Heart right ventricle (tissue), 16 donors: ENCODE measurements at regions not wholly inside any gene's neighbourhood (a gene's known extent, or its start where the extent isn't known, plus 50 kb on each side); places are given as distances from the start of the nearest gene placed in this dataset.

Experiments
- ATAC-seq, 8 donors: fragments of 200-7000 bp; cut with Tn5 transposase; one replicate each; pipeline ENCODE4 v1.9.1; 2020; ENCODE audit warnings: mild to moderate bottlenecking in 8 of 8, moderate library complexity in 8 of 8, moderate number of reproducible peaks in 1 of 8
- DNase-seq, 2 donors: peaks; one replicate each; pipeline ENCODE4 v3.0.0-alpha.2; 2020
- H3K27ac ChIP-seq, 10 donors: fragments of 200-600 bp; sonication (generic) in 2 of 10; one replicate each; pipeline versions ENCODE4 v1.5.0 to v1.8.0; 2020 to 2022; ENCODE audit warnings: mild to moderate bottlenecking in 3 of 10
- H3K27me3 ChIP-seq, 7 donors: fragments of 200-600 bp; one replicate each; pipeline ENCODE4 v1.8.0; 2021 to 2022; ENCODE audit warnings: mild to moderate bottlenecking in 2 of 7
- H3K36me3 ChIP-seq, 9 donors: fragments of 200-600 bp; sonication (generic) in 1 of 9; one replicate each; pipeline versions ENCODE4 v1.5.0 to v1.8.0; 2020 to 2022; ENCODE audit warnings: mild to moderate bottlenecking in 2 of 9
- H3K4me1 ChIP-seq, 9 donors: fragments of 200-600 bp; sonication (generic) in 1 of 9; one replicate each; pipeline versions ENCODE4 v1.5.0 to v1.8.0; 2020 to 2022; ENCODE audit warnings: mild to moderate bottlenecking in 4 of 9
- H3K4me3 ChIP-seq, 10 donors: fragments of 200-600 bp; sonication (generic) in 2 of 10; one replicate each; pipeline versions ENCODE4 v1.5.0 to v1.8.0; 2020 to 2022; ENCODE audit warnings: mild to moderate bottlenecking in 7 of 10, moderate library complexity in 2 of 10
- H3K9me3 ChIP-seq, 11 donors: fragments of 200-600 bp in 10 of 11; sonication (generic) in 2 of 11; one replicate each; pipeline versions ENCODE4 v1.5.0 to v1.8.0; 2013 to 2022; ENCODE audit warnings: mild to moderate bottlenecking in 2 of 11, control low read depth in 1 of 11, moderate library complexity in 1 of 11
- WGBS, 2 donors: extraction: QIAGEN DNeasy Blood & Tissue Kit; methylation state at CpG; one replicate each; pipeline ENCODE4 v1.1.7; 2013; ENCODE audit warnings: inconsistent platforms in 1 of 2; 5-methylcytosine and 5-hydroxymethylcytosine counted together
- intact Hi-C, 10 donors: fragments of 100-400 bp; cut with DNase I; formaldehyde crosslinking; loops; one replicate each; pipeline versions ENCODE4 v1.11.1 to v1.14.2; 2022
- TF ChIP-seq, protein P1 (sequence below), 9 donors: fragments of 200-600 bp; sonication (generic) in 2 of 9; IDR thresholded peaks; one replicate each; pipeline versions ENCODE4 v1.5.0 to v1.8.0; 2021 to 2022; ENCODE audit warnings: antibody characterized with exemption in 9 of 9, mild to moderate bottlenecking in 5 of 9, moderate library complexity in 1 of 9
- donor health status: Arrhythmogenic right ventricular cardiomyopathy.
- donor health status: ischemic (EF 13 %, LVEDD 7.1; RV severe dilation, severe dysfunction).
- donor health status: healthy with polysubstance abuse.
- donor health status: DM: no; HTN: yes; CAD: no.
- donor health status: DM: no; HTN: no; CAD: no.
- donor health status: ischemic (EF 25% LVEDD 6.9; RV normal size, moderate dysfunction).
- donor health status: ischemic (EF 25% LVEDD 5.7; RV mildly dilated, moderate dysfunction).
- donor health status: healthy.
- donor health status: DM: yes; HTN: yes; CAD: no.
- donor health status: Ischemic cardiomyopathy.
- donor health status: ischemic (EF 35%, LVEDD 5.7; RV mildly dilated, moderate dysfunction).
- donor health status: nonischemic (EF 11% LVEDD 7.7; RV severe dilation, severe dysfunction).
- donor health status: DM: yes; HTN: yes; CAD: no.
- donor health status: PGD.
- donor health status: ischemic (EF 29% LVEDD 5.4; RV normal size, mild dysfunction).
- donor health status: nonischemic (EF 23%, LVEDD 6.1; RV moderate dilation, normal function).

DNA sequence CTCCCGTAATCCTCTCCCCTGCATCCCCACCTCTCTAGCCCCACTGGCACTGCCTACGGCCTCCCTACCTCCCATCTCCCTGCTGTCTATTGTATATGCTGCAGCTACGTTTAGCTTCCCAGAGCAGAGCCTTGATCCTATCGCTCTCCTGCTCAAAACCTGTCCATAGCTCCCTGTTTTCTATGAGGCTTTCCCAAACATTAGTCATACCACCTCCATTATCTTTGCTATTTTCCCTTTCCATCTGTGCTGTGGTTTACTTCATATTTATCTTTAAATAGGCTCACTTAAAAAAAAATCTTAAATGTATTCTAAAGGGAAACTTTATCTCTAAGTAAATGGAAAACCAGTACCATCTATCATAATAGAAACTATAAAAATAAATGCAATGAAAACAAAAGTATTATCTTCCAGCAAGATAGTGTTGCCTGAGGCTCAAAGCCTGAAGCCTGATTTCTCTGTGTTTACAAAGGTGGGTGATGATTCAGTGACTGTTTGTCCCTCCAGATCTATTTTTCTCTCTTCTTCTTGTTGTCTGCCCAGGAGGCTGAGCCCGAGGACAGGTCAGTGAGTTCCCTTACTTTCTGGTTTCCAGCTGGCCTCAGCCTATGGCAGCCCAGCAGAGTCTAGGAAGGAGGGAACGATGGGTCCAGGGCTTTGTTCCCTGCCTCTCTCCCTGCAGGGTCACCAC is 397.1 kb upstream of the CFAP20DC start:
- no peak for DNase-seq
- no peaks in the 10 kb centered on the region for H3K36me3 ChIP-seq
- no peak for ATAC-seq
- H3K9me3 ChIP-seq: no peaks in the 10 kb centered on the region
- H3K4me1 ChIP-seq: peaks cover 0 to 9% (median 3%) of the 10 kb centered on the region in 9 donors
- intact Hi-C loops: no loop called here
- no peak overlapping the region for H3K27ac ChIP-seq
- TF ChIP-seq, protein P1, sequence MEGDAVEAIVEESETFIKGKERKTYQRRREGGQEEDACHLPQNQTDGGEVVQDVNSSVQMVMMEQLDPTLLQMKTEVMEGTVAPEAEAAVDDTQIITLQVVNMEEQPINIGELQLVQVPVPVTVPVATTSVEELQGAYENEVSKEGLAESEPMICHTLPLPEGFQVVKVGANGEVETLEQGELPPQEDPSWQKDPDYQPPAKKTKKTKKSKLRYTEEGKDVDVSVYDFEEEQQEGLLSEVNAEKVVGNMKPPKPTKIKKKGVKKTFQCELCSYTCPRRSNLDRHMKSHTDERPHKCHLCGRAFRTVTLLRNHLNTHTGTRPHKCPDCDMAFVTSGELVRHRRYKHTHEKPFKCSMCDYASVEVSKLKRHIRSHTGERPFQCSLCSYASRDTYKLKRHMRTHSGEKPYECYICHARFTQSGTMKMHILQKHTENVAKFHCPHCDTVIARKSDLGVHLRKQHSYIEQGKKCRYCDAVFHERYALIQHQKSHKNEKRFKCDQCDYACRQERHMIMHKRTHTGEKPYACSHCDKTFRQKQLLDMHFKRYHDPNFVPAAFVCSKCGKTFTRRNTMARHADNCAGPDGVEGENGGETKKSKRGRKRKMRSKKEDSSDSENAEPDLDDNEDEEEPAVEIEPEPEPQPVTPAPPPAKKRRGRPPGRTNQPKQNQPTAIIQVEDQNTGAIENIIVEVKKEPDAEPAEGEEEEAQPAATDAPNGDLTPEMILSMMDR (IDR thresholded peaks at IDR 0.05): no peak
- 73 to 78% methylated on average over 6 of the region's 6 CpGs for WGBS, 2 donors
- no peaks in the 10 kb centered on the region for H3K27me3 ChIP-seq
- H3K4me3 ChIP-seq: no peak overlapping the region

DNA sequence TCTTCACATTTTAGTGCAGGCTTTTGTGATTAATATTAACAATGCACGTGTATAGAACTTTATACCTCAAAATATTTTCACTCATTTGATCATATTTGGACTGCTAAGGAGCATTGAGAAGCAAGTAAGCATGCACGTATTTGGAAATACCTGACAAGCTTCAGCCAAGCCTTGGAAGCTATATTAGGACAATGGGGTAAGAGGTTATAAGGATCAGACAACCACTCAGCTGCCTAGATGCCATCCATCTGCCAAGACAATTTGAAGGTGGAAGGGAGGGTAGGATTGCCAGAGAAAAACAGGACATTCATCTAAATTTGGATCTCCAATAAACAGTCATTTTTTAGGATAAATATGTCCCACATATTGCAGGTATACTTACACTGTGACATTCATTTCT is 394.9 kb upstream of the CFAP20DC start:
- Histone ChIP-seq H3K4me1 (peaks cover 0 to 5% (median 0%) of the 10 kb centered on the region in 9 donors), H3K9me3 (no peaks in the 10 kb centered on the region), H3K4me3 (no peak overlapping the region), H3K36me3 (no peaks in the 10 kb centered on the region), H3K27ac (peak overlapping the region in 1 of 10 donors; percentile 49), H3K27me3 (no peaks in the 10 kb centered on the region)
- DNase-seq: no peak
- intact Hi-C loops: no loop called here
- 51 to 54% methylated on average over 2 of the region's 2 CpGs for WGBS, 2 donors
- TF ChIP-seq, protein P1 (IDR thresholded peaks at IDR 0.05): no peak
- no peak for ATAC-seq

DNA sequence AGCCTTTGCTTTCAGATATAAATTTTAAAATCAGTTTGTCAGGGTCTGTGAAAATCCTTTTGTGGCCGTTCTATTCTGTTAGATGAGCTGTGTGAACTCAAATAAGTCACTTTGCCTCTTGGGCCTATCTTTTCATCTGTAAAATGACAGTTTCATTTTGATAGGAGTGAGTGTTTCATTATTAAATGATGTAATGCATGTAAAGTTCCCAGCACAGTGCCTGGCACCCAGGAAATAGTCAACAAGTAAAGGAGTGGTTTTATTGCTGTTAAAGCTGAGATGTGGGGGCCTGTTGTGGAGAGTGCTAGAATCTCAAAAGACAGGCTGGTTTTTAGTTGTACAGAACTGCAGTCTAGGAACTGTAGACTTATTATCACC is 394.5 kb upstream of the CFAP20DC start:
- Histone ChIP-seq H3K9me3 (no peaks in the 10 kb centered on the region), H3K27ac (peak overlapping the region in 1 of 10 donors; percentile 49), H3K4me3 (no peak overlapping the region), H3K27me3 (no peaks in the 10 kb centered on the region), H3K36me3 (no peaks in the 10 kb centered on the region), H3K4me1 (peaks cover 0 to 5% (median 0%) of the 10 kb centered on the region in 9 donors)
- intact Hi-C loops: no loop called here
- DNase-seq (no peak), ATAC-seq (no peak)
- WGBS, 2 donors: 57 to 78% methylated on average over 1 of the region's 1 CpG
- TF ChIP-seq, protein P1 (IDR thresholded peaks at IDR 0.05): no peak

DNA sequence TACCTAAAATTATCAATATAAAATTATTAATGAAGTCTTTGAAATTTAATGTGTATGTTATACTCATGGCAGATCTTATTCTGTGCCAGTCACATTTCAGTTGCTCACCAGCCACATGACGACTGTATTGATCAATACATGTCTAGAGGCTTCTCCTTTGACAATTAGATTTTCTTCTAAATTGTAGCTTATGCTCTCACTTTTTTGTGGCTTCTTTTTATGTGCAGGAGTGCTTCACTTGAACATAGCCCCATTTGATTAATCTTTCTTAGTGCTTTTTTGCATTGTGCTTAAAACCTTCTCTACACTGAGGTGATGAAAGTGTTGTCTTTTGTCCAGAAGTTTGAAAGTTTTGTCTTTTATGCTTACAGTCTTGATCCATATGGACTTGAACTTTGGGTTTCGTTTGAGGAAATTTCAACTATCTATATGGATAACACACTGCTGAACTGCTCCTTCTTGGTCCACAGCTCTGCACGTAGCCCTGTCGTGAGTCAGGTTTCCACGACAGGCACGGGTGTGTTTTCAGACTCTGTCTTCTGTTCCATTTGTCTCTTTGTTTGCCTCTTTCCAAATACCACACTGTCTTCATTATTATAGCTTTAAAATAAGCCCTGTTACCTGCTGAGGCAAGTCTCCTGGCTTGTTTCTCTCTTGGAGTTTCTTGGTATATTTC is 393.9 kb upstream of the CFAP20DC start:
- Histone ChIP-seq H3K27me3 (no peaks in the 10 kb centered on the region), H3K4me1 (peaks cover 0 to 5% (median 0%) of the 10 kb centered on the region in 9 donors), H3K4me3 (no peak overlapping the region), H3K36me3 (no peaks in the 10 kb centered on the region), H3K27ac (peak overlapping the region in 1 of 10 donors; percentile 49), H3K9me3 (no peaks in the 10 kb centered on the region)
- ATAC-seq (no peak), DNase-seq (no peak)
- TF ChIP-seq, protein P1 (IDR thresholded peaks at IDR 0.05): no peak
- intact Hi-C loops: no loop called here
- WGBS, 2 donors: 68 to 75% methylated on average over 6 of the region's 6 CpGs
